Ovary (tissue), 1 donor: ENCODE measurements at regions not wholly inside any gene's neighbourhood (a gene's known extent, or its start where the extent isn't known, plus 50 kb on each side); places are given as distances from the start of the nearest gene placed in this dataset.

Source experiments
- EP300 ChIP-seq: sonication (generic); formaldehyde crosslinking; IDR thresholded peaks from one replicate; pipeline ENCODE4 v1.6.1; 2017; ENCODE audit warnings: antibody characterized with exemption
- POLR2A ChIP-seq: fragments of 450-650 bp; IDR thresholded peaks from one replicate; pipeline ENCODE4 v1.6.1; 2017; ENCODE audit warnings: antibody characterized with exemption, mild to moderate bottlenecking, moderate library complexity

DNA sequence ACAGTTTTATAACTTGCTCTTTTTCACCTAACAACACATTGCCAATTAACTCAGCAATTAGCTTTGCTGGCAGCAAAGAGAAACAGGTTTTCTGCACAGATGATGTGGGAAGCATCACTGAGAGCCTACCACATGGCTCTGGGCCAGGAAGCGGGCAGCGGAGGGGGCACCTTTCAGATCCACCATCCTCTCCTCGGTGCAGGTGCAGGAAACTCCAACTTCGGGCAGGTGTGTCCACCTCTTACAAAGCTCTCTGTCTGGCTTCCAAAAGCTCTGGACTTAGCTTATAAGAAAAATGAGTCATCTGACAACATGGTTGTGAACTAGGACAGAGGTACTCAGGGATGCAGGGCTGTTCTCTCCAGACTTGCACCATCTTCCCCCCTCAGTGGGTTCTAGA is 77.0 kb downstream of the RPS6KA4 start:
- TF ChIP-seq EP300, result no peak
- no peak for TF ChIP-seq POLR2A
